Urinary bladder (tissue), 3 donors: ENCODE measurements at regions not wholly inside any gene's neighbourhood (a gene's known extent, or its start where the extent isn't known, plus 50 kb on each side); places are given as distances from the start of the nearest gene placed in this dataset.

Experiments used
- DNase-seq: peaks from one replicate; pipeline ENCODE4 v3.0.0-alpha.2; 2015; ENCODE audit errors: extremely low spot score
- H3K27ac ChIP-seq: one replicate; pipeline ENCODE4 v1.5.1; 2013; ENCODE audit warnings: low read depth, mild to moderate bottlenecking, moderate library complexity
- H3K36me3 ChIP-seq: one replicate; pipeline ENCODE4 v1.6.1; 2013; ENCODE audit warnings: mild to moderate bottlenecking, moderate library complexity; ENCODE audit not compliant: insufficient read depth
- H3K4me1 ChIP-seq: one replicate; pipeline ENCODE4 v1.6.1; 2013; ENCODE audit warnings: mild to moderate bottlenecking, moderate library complexity; ENCODE audit not compliant: insufficient read depth
- H3K4me3 ChIP-seq: one replicate; pipeline ENCODE4 v1.5.1; 2013; ENCODE audit warnings: low read depth, low read length
- WGBS: extraction: QIAGEN DNeasy Blood & Tissue Kit; methylation state at CpG from one replicate; pipeline ENCODE4 v1.1.7; 2013; 5-methylcytosine and 5-hydroxymethylcytosine counted together
- donor health status: healthy with polysubstance abuse.
- donor health status: healthy.

DNA sequence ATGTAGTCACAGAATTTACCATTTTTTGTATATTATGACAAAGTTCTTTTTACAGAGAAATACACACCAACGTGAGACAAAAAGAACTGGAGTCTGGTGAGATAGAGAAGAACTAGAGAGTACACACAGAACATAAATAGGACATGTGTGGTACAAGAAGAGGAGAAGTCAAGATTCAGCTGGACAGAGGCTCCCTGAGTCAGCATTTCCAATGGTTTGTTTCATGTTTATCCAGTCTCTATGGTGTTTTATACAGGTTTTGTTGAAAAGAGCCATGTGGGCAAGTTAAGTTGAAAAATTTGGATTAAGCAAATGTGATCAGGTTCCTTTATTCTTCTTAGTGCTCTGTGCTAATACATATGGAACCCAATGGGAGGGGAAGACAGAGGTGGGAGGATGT, 105.5 kb upstream of the AKR1E2 start:
- 66% methylated on average over 1 of the region's 1 CpG for WGBS
- H3K36me3 ChIP-seq, result no peaks in the 10 kb centered on the region
- H3K4me3 ChIP-seq, result no peak overlapping the region
- H3K27ac ChIP-seq, result no peak overlapping the region
- no peak for DNase-seq
- H3K4me1 ChIP-seq, result no peaks in the 10 kb centered on the region

DNA sequence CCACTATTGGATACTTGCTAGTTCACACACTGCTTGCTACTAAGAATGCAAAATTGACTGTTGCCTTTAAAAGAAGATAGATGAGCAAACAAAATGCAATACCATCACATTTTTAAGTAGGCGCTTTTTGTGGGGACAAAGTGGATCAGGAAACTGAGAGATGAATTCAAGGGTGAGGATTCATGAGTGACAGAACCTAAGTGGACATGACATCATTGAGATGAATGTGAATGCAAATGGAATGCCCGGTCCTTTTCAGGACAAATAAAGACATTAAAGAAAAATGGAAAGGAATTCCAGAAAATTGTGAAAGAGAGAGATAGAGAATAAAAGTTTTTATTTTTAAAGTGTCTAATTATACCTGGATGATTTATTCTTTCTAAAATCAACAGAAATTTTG, 106.3 kb upstream of the AKR1E2 start:
- H3K27ac ChIP-seq, result no peak overlapping the region
- H3K4me3 ChIP-seq, result no peak overlapping the region
- 95% methylated on average over 2 of the region's 2 CpGs for WGBS
- H3K36me3 ChIP-seq, result no peaks in the 10 kb centered on the region
- no peaks in the 10 kb centered on the region for H3K4me1 ChIP-seq
- DNase-seq, result no peak

DNA sequence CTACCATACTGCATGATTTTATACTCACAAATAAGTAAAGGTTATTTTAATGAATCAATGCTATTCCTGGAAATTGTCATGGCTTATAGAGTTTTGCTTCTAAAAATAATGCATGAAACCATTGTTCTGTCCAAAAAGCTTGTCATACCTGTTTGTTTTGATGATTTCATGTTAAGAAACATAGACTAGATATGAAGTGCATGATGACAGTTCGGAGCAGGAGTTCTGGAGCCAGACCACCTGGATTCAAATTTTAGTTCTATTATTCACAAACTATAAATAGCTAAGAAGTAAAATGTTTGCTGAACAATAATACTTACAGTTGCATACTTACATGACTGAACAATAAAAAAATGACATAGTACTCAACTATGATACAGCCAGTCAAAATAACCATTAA, 107.0 kb upstream of the AKR1E2 start:
- DNase-seq, result no peak
- Histone ChIP-seq H3K4me1 (no peaks in the 10 kb centered on the region), H3K4me3 (no peak overlapping the region), H3K27ac (no peak overlapping the region), H3K36me3 (no peaks in the 10 kb centered on the region)
- WGBS, result 88% methylated on average over 1 of the region's 1 CpG

DNA sequence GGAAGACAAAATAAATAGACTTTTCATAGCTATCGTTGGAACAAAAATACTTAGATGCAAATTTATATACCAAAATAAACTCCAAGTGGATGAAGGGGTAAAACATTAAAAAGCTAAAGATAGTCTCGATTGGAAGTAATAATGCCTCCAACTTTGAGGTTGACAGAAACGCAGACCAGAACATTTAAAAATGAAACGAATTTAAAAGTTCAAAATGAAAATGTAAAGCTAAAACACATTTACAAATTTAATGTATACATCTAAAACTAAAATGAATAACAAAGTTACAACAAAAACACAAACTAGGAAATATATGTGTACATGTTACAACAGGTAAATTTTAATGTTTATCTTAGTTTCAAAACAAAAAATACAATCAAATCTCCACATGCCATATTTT, 107.5 kb upstream of the AKR1E2 start:
- Histone ChIP-seq H3K4me1 (peaks cover 2% of the 10 kb centered on the region), H3K36me3 (no peaks in the 10 kb centered on the region), H3K4me3 (no peak overlapping the region), H3K27ac (no peak overlapping the region)
- 79% methylated on average over 4 of the region's 4 CpGs for WGBS
- no peak for DNase-seq

- DNase-seq, result no peak
- no peak overlapping the region for H3K4me3 ChIP-seq
- H3K27ac ChIP-seq, result no peak overlapping the region
- H3K4me1 ChIP-seq, result peaks cover 2% of the 10 kb centered on the region
- 92% methylated on average over 1 of the region's 1 CpG for WGBS
- H3K36me3 ChIP-seq, result no peaks in the 10 kb centered on the region
These were observed 108.3 kb upstream of the AKR1E2 start for GRCh38 chr10:4717670-4718069.

GRCh38 chr10:4710858-4711257, 115.1 kb upstream of the AKR1E2 start:
- Histone ChIP-seq H3K27ac (no peak overlapping the region), H3K4me3 (no peak overlapping the region), H3K4me1 (peaks cover 2% of the 10 kb centered on the region), H3K36me3 (no peaks in the 10 kb centered on the region)
- 56% methylated on average over 3 of the region's 3 CpGs for WGBS
- DNase-seq, result no peak

- no peak for DNase-seq
- 59% methylated on average over 6 of the region's 6 CpGs for WGBS
- no peak overlapping the region for H3K4me3 ChIP-seq
- no peaks in the 10 kb centered on the region for H3K4me1 ChIP-seq
- no peak overlapping the region for H3K27ac ChIP-seq
- no peaks in the 10 kb centered on the region for H3K36me3 ChIP-seq
These were observed 117.8 kb upstream of the AKR1E2 start for GRCh38 chr10:4708123-4708759.

DNA sequence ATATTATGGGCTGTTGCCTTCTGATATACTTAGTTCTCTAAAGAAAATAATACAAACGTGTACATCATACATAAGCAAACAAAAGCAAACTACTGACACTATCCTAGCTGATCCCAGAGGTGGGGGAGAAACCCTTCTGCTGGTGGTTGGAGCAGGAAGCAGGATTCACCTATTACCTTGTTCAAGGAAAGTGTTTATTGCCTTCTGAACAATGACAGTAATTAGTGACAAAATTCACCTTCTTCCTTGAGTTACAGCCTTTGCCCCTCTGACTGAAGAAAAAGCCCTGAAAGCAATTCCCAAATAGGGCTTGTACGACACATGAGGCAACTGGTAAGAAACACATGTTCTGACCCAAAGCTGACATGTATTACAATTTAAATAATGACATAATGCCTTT, 118.8 kb upstream of the AKR1E2 start:
- no peak overlapping the region for H3K27ac ChIP-seq
- H3K4me1 ChIP-seq, result no peaks in the 10 kb centered on the region
- DNase-seq, result no peak
- no peak overlapping the region for H3K4me3 ChIP-seq
- H3K36me3 ChIP-seq, result no peaks in the 10 kb centered on the region
- 83% methylated on average over 2 of the region's 2 CpGs for WGBS

DNA sequence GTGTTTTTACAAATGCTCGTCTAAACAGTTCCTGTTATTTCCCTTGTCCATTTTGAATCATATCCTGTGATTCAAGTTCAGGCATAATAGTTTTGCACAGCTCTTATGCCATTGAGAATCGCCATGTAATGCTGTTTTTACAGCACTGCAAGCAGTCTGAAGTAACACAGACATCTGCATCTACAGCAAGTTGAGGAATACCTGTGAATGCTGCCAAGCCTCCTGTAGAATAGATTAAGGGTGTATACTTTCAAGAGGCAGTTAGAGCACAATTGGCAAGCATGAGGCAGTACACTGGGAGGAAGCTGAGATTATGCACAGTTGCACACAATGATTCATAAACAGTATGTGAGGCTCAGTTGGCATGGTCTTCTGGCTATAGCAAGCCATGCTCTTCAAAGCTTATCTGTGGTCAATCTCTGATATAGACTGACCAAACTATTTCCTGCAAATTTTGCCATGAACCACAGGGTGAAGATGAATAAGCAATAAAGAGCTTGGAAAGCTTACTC, 121.9 kb upstream of the AKR1E2 start:
- Histone ChIP-seq H3K27ac (no peak overlapping the region), H3K4me1 (no peaks in the 10 kb centered on the region), H3K36me3 (no peaks in the 10 kb centered on the region), H3K4me3 (no peak overlapping the region)
- no peak for DNase-seq
- WGBS, result 22% methylated on average over 2 of the region's 2 CpGs

DNA sequence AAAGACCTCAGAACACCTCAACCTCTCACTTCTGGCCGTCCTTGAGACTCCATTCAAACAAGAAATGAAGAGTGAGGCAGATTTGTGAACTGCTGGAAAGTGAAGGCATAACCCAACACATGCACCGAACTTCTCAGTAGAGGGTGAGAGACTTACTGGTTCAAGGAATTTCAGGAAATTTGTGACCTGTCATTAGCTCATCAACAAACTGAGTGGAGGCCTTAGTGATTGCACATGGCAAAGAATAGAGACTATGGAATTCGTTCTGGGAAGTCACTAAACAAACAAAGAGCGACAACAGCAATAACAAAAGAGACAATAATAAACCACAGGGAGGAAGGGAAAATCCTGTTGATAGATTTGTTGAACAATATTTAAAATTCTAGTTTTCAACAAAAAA, 125.0 kb upstream of the AKR1E2 start:
- Histone ChIP-seq H3K4me3 (no peak overlapping the region), H3K36me3 (no peaks in the 10 kb centered on the region), H3K4me1 (no peaks in the 10 kb centered on the region), H3K27ac (no peak overlapping the region)
- WGBS, result 91% methylated on average over 4 of the region's 4 CpGs
- no peak for DNase-seq

GRCh38 chr10:4699950-4700730, 125.9 kb upstream of the AKR1E2 start:
- DNase-seq, result no peak
- Histone ChIP-seq H3K27ac (no peak overlapping the region), H3K4me1 (no peaks in the 10 kb centered on the region), H3K36me3 (no peaks in the 10 kb centered on the region), H3K4me3 (no peak overlapping the region)
- WGBS, result 69% methylated on average over 3 of the region's 3 CpGs

- no peak for DNase-seq
- H3K4me3 ChIP-seq, result no peak overlapping the region
- no peaks in the 10 kb centered on the region for H3K36me3 ChIP-seq
- H3K4me1 ChIP-seq, result no peaks in the 10 kb centered on the region
- H3K27ac ChIP-seq, result no peak overlapping the region
- WGBS, result 27% methylated on average over 1 of the region's 1 CpG
These were observed 127.9 kb upstream of the AKR1E2 start for GRCh38 chr10:4698075-4698474.

DNA sequence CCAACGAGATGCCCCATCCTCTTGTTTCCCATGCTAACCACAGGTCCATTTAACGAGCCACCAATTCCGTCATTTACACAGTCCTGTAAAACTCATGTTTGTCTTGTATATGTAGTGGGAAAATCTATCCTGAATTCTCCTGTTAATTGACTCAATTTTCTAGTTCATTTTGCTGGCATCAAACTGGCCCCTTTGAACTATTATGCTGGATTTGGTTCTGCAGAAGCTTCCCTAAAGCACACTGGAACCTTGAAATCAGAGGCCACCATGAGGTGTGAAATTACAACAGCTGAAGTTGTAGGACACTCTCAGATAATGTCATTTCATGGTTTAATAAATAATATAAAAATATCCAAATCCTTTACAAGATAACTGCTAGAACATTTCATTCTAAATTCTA, 129.8 kb upstream of the AKR1E2 start:
- no peak for DNase-seq
- Histone ChIP-seq H3K4me1 (no peaks in the 10 kb centered on the region), H3K4me3 (no peak overlapping the region), H3K27ac (no peak overlapping the region), H3K36me3 (no peaks in the 10 kb centered on the region)
- 86% methylated on average over 3 of the region's 3 CpGs for WGBS

DNA sequence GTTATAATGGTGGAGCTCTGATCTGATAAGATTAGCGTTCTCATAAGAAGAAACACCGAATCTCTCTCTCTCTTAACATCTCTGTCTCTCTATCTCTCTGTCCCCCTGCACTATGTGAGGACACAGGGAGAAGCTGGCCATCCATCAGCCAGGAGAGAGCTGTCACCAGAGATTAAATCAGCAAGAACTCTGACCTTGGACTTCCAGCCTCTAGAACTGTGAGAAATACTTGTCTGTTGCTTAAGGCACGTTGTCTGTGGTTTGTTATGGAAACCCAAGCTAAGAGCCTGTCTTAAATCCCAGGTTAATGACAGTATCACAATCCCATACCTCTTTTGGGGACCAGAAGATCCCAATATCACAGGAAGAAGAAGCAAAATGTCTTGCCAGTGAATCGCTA, 132.0 kb upstream of the AKR1E2 start:
- Histone ChIP-seq H3K4me1 (no peaks in the 10 kb centered on the region), H3K36me3 (no peaks in the 10 kb centered on the region), H3K27ac (no peak overlapping the region), H3K4me3 (no peak overlapping the region)
- DNase-seq, result no peak
- WGBS, result 83% methylated on average over 4 of the region's 4 CpGs
